NCI-H2227 treated with DMSO at 0.1 percent for 48 hours (cell line): ENCODE measurements at regions not wholly inside any gene's neighbourhood (a gene's known extent, or its start where the extent isn't known, plus 50 kb on each side); places are given as distances from the start of the nearest gene placed in this dataset.

Experiments
- DNase-seq: peaks from one replicate; lab custom pipeline; 2025; lab: John Stamatoyannopoulos, UW

- no peak for DNase-seq
These were observed 126.5 kb upstream of the MAST4 start for GRCh38 chr5:66469684-66470083.

DNA sequence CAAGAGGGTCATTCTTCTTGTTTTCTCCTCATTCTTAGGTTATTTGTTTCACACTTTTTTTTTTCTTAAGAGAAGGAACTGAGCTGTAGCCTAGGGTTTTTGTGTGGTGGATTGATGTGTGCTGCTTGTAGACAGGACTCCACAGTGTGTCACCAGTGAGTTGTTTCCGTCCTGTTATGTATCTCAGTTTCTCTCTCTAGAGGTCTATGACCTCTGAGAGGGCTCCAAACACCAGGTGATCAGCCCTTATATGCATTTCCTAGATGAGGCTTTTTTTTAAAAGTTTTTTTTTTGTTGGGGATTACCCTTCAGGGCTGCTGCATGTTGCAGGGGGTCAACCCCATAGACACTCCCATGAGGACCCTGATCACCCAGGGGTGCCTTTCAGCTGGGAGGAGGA is 124.2 kb upstream of the MAST4 start:
- no peak for DNase-seq

- no peak for DNase-seq
These were observed 120.5 kb upstream of the MAST4 start for GRCh38 chr5:66475731-66476130.

GRCh38 chr5:66477596-66477995 is 118.6 kb upstream of the MAST4 start:
- no peak for DNase-seq

- DNase-seq = no peak
These were observed 101.8 kb upstream of the MAST4 start for GRCh38 chr5:66494437-66494836.

GRCh38 chr5:66498791-66499207 is 97.4 kb upstream of the MAST4 start:
- no peak for DNase-seq

GRCh38 chr5:66503203-66503789 is 92.9 kb upstream of the MAST4 start:
- DNase-seq = no peak

DNA sequence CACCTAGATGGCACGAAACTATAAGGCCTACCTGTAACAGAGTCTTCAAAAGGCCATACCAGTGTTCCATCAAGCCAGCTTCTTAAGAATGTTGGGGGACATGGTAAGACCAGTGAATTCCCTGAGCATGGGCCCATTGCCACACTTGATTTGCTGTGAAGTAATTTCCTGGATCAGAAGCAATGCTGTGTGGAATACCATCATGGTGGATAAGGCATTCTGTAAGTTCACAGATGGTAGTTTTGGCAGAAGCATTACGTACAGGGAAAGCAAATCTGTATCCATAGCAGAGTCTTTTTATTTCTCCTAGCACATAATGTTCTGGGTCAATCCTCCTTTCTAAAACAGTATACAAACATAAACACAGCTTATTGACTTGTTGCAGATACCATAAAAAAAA is 89.1 kb upstream of the MAST4 start:
- DNase-seq = no peak

GRCh38 chr5:66511491-66511890 is 84.7 kb upstream of the MAST4 start:
- DNase-seq = no peak

GRCh38 chr5:66513130-66513529 is 83.1 kb upstream of the MAST4 start:
- no peak for DNase-seq

DNA sequence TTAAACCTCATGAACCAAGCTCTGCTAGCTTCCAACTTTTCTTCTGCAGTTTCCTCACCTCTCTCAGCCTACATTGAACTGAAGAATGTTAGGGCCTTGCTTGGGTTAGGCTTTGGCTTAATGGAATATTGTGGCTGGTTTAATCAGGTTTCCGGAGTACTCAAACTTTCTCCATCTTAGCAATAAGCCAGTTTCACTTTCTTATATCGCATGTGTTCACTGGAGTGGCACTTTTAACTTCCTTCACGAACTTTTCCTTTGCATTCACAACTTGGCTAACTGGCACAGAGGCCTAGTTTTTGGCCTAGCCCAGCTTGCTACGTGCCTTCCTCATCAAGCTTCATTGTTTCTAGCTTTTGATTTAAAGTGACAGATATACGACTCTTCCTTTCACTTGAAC is 81.0 kb upstream of the MAST4 start:
- DNase-seq = no peak

DNA sequence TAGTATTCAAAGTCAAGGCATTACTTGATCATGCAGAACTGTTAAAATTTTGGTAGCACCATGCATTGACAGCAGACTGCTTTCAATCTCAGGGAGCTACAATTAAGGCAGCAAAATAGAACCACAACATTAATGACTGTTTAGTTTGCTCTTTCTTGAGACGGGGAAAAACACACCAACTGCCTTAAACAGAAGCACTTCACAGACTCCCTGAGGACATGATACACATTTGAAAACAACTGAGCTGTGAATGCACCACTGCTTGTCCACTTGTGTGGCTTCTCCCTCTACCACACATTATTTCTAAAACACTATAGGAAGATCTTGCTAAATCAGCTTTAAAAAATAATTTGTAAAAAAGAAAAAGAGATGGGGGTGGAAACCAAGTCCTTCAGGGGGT is 79.6 kb upstream of the MAST4 start:
- DNase-seq = no peak

- no peak for DNase-seq
These were observed 78.8 kb upstream of the MAST4 start for GRCh38 chr5:66517351-66517750.

DNA sequence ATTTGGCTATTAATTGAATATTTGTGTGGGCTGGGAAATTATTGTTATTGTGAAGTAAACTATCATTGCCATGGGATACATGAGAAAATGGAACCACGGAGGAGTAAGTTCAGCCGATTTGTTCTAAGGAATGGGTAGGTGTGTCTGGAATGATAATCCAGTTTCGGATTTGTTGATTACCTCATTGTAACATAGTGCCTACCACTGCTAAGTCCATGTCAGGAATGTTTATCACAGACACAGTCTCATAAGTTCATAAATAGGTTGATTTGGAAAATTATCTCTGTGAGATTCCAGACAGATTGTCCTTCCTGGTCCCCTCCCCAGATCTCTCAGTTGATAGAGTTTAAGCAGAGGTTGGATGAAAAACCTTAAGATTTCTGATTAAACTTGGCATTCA is 78.1 kb upstream of the MAST4 start:
- DNase-seq = no peak

DNA sequence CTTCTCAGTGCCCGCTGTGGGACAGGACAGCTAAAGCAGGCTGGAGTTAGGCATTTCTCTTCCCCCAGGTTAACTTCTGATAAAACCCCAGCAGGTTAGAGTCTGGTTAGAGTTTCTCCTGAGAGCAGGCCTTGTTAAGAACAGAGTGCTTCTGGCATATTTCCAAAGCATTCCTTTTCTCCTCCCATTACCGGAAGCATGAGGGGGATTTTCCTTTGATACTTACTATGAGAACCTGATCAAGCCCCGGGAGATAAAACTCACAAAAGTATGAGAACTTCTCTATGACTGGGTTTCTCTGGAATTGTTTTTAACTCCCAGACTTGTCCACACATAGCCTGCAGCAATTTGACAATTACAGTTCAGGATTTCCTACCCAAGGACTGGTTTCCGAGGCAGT is 77.4 kb upstream of the MAST4 start:
- no peak for DNase-seq

- no peak for DNase-seq
These were observed 76.6 kb upstream of the MAST4 start for GRCh38 chr5:66519626-66520025.

GRCh38 chr5:66520854-66521253 is 75.3 kb upstream of the MAST4 start:
- DNase-seq = no peak

- no peak for DNase-seq
These were observed 68.6 kb upstream of the MAST4 start for GRCh38 chr5:66527478-66528035.

DNA sequence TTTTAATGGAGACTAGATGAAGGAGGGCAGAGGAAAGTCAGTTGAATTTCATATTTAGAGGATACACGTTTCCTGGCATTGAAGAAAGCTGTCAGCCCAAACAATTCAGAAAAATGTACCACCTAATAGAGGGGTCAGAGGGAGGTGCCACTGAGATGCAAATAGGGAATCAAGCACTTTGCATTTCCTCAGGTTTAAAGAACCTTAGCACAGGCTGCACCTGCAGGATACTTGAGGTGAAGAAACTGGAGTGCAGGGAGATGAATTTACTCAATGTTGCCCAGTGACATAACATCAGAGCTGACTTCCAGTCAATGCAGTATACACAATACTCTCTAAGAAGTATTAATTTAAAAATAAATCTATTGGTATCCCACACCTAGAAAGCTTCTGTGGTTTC is 67.0 kb upstream of the MAST4 start:
- no peak for DNase-seq

GRCh38 chr5:66529704-66530103 is 66.5 kb upstream of the MAST4 start:
- DNase-seq = no peak

GRCh38 chr5:66538126-66538525 is 58.1 kb upstream of the MAST4 start:
- DNase-seq = no peak

- no peak for DNase-seq
These were observed 57.7 kb upstream of the MAST4 start for GRCh38 chr5:66538531-66538930.

GRCh38 chr5:66540078-66540477 is 56.1 kb upstream of the MAST4 start:
- no peak for DNase-seq

DNA sequence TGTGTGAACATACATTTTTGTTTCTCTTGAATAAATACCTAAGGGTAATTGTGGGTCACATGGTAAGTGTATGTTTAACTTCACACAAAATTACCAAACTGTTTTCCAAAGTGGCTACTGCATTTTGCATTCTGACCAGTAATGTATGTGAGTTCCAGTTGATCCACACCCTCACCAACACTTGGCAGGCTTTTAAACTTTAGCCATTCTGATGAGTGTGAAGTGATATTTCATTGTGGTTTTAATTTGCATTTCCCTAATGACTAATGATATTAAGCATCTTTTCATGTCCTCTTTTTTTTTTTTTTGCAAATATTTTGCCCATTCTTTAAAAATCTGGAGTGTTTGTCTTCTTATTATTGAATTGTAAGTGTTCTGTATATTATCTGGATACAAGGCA is 53.5 kb upstream of the MAST4 start:
- no peak for DNase-seq
